Thyroid gland (tissue), 4 donors: ENCODE measurements at regions not wholly inside any gene's neighbourhood (a gene's known extent, or its start where the extent isn't known, plus 50 kb on each side); places are given as distances from the start of the nearest gene placed in this dataset.

Experiments
- POLR2A ChIP-seq, 2 donors: fragments of 450-650 bp; IDR thresholded peaks; one replicate each; pipeline ENCODE4 v1.6.1; 2017; ENCODE audit warnings: antibody characterized with exemption in 2 of 2, mild to moderate bottlenecking in 2 of 2, moderate library complexity in 1 of 2
- TF ChIP-seq, protein P1 (sequence below), 6 experiments: fragments of 200-600 bp in 3 of 6; fragments of 450-650 bp in 3 of 6; sonication (generic) in 3 of 6; IDR thresholded peaks; one replicate each; pipeline ENCODE4 v1.5.1; 2016 to 2019; ENCODE audit warnings: antibody characterized with exemption in 6 of 6, mild to moderate bottlenecking in 2 of 6, inconsistent platforms in 1 of 6, moderate library complexity in 1 of 6

DNA sequence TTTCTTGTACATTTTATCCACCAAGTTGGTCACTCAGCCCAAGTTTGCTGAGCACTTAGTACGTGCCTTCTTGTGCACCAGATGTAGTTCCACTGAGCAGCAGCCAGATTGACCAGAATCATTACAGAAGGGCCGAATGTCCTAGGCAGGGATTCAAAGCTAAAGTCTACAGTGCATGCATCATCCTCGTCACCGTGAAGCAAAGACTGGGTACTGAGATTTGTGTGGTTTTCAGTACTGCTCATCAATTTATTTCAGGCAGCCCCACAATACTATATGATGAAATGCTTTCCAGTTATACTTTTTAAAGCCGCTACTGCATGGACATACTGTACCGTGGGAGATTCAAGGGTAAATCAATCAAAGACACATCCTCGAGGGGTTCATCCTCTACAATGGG lies 227.0 kb downstream of the ARRDC4 start:
- TF ChIP-seq POLR2A (IDR thresholded peaks at IDR 0.05): no peak
- TF ChIP-seq, protein P1, sequence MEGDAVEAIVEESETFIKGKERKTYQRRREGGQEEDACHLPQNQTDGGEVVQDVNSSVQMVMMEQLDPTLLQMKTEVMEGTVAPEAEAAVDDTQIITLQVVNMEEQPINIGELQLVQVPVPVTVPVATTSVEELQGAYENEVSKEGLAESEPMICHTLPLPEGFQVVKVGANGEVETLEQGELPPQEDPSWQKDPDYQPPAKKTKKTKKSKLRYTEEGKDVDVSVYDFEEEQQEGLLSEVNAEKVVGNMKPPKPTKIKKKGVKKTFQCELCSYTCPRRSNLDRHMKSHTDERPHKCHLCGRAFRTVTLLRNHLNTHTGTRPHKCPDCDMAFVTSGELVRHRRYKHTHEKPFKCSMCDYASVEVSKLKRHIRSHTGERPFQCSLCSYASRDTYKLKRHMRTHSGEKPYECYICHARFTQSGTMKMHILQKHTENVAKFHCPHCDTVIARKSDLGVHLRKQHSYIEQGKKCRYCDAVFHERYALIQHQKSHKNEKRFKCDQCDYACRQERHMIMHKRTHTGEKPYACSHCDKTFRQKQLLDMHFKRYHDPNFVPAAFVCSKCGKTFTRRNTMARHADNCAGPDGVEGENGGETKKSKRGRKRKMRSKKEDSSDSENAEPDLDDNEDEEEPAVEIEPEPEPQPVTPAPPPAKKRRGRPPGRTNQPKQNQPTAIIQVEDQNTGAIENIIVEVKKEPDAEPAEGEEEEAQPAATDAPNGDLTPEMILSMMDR (IDR thresholded peaks at IDR 0.05): no peak
